CD14-positive monocyte (primary cell): ENCODE measurements at regions not wholly inside any gene's neighbourhood (a gene's known extent, or its start where the extent isn't known, plus 50 kb on each side); places are given as distances from the start of the nearest gene placed in this dataset.

ENCODE experiments used
- DNase-seq, 3 donors: peaks; one replicate each; pipeline ENCODE4 v3.0.0-alpha.2; 2011 to 2022
- H2AFZ ChIP-seq: 2 replicates; pipeline ENCODE4 v1.6.0; 2012; ENCODE audit warnings: mild to moderate bottlenecking, low read depth, low read length, inconsistent platforms; ENCODE audit not compliant: insufficient read depth, poor library complexity, severe bottlenecking
- H3K27ac ChIP-seq, 2 donors: 1 replicate in 1 of 2; 2 replicates in 1 of 2; pipeline ENCODE4 v1.5.1; 2012 to 2013; ENCODE audit warnings: low read length in 2 of 2, control low read depth in 1 of 2, inconsistent platforms in 1 of 2, low read depth in 1 of 2, mild to moderate bottlenecking in 1 of 2
- H3K27me3 ChIP-seq, 2 donors: one replicate each; pipeline versions ENCODE4 v1.6.0 to v1.6.1; 2011 to 2013; ENCODE audit warnings: low read length in 2 of 2; ENCODE audit not compliant: control insufficient read depth in 2 of 2, insufficient read depth in 2 of 2
- H3K36me3 ChIP-seq, 2 donors: replicated peaks in 1 of 2; 1 replicate in 1 of 2; 2 replicates in 1 of 2; pipeline versions ENCODE4 v1.5.1 to v1.6.1; 2012 to 2013; ENCODE audit warnings: low read length in 2 of 2, control low read depth in 1 of 2, inconsistent platforms in 1 of 2, mild to moderate bottlenecking in 1 of 2; ENCODE audit not compliant: insufficient read depth in 2 of 2, control insufficient read depth in 1 of 2
- H3K4me1 ChIP-seq, 2 donors: 1 replicate in 1 of 2; 2 replicates in 1 of 2; pipeline versions ENCODE4 v1.5.1 to v1.6.1; 2012 to 2013; ENCODE audit warnings: low read length in 2 of 2, control low read depth in 1 of 2, inconsistent platforms in 1 of 2, mild to moderate bottlenecking in 1 of 2, moderate library complexity in 1 of 2; ENCODE audit not compliant: insufficient read depth in 2 of 2, control insufficient read depth in 1 of 2
- H3K4me2 ChIP-seq: replicated peaks from 2 replicates; pipeline ENCODE3; 2012; ENCODE audit warnings: low read length, moderate library complexity, mild to moderate bottlenecking; ENCODE audit not compliant: poor library complexity, severe bottlenecking; ENCODE audit errors: extremely low read depth
- H3K4me3 ChIP-seq, 3 experiments: fragments of 200-600 bp in 1 of 3; sonication (generic) in 1 of 3; replicated peaks in 1 of 3; 1 replicate in 2 of 3; 2 replicates in 1 of 3; pipeline ENCODE4 v1.5.1; 2011 to 2013; ENCODE audit warnings: low read length in 3 of 3, mild to moderate bottlenecking in 3 of 3, control low read depth in 2 of 3, low read depth in 2 of 3, inconsistent platforms in 1 of 3, moderate library complexity in 1 of 3
- H3K79me2 ChIP-seq: 2 replicates; pipeline ENCODE4 v1.6.0; 2012; ENCODE audit warnings: mild to moderate bottlenecking, control low read depth, inconsistent platforms, low read length, moderate library complexity; ENCODE audit not compliant: insufficient read depth
- H3K9ac ChIP-seq: 2 replicates; pipeline ENCODE4 v1.6.0; 2017; ENCODE audit warnings: low read length, mild to moderate bottlenecking; ENCODE audit not compliant: insufficient read depth, poor library complexity, severe bottlenecking
- H3K9me3 ChIP-seq, 2 donors: replicated peaks in 1 of 2; 1 replicate in 1 of 2; 2 replicates in 1 of 2; pipeline versions ENCODE4 v1.5.1 to v1.6.1; 2012 to 2013; ENCODE audit warnings: low read length in 2 of 2, control low read depth in 1 of 2; ENCODE audit not compliant: control insufficient read depth in 1 of 2, insufficient read depth in 1 of 2
- H4K20me1 ChIP-seq: 2 replicates; pipeline ENCODE4 v1.6.0; 2012; ENCODE audit warnings: mild to moderate bottlenecking, low read length, control low read depth, moderate library complexity; ENCODE audit not compliant: insufficient read depth
- H3K27ac Mint-ChIP-seq, 7 donors: one replicate each; pipeline ENCODE4 v1.8.0; 2020; ENCODE audit warnings: mild to moderate bottlenecking in 7 of 7, mixed read lengths in 7 of 7, moderate library complexity in 6 of 7, inconsistent platforms in 2 of 7
- H3K27me3 Mint-ChIP-seq, 3 donors: one replicate each; pipeline ENCODE4 v1.8.0; 2021 to 2022; ENCODE audit warnings: low read depth in 3 of 3, mild to moderate bottlenecking in 3 of 3, mixed read lengths in 3 of 3, moderate library complexity in 3 of 3, inconsistent platforms in 1 of 3
- H3K36me3 Mint-ChIP-seq, 2 donors: one replicate each; pipeline ENCODE4 v1.8.0; 2020; ENCODE audit warnings: mixed read lengths in 2 of 2, inconsistent platforms in 1 of 2, mild to moderate bottlenecking in 1 of 2
- H3K4me1 Mint-ChIP-seq: one replicate; pipeline ENCODE4 v1.8.0; 2020; ENCODE audit warnings: mild to moderate bottlenecking, mixed read lengths
- H3K4me3 Mint-ChIP-seq, 2 donors: one replicate each; pipeline ENCODE4 v1.8.0; 2020; ENCODE audit warnings: mild to moderate bottlenecking in 2 of 2, mixed read lengths in 2 of 2, moderate library complexity in 1 of 2
- H3K9me3 Mint-ChIP-seq, 7 donors: one replicate each; pipeline ENCODE4 v1.8.0; 2020 to 2022; ENCODE audit warnings: mixed read lengths in 7 of 7, mild to moderate bottlenecking in 6 of 7, moderate library complexity in 6 of 7, inconsistent platforms in 2 of 7
- CTCF ChIP-seq: fragments of 200-600 bp; IDR thresholded peaks from one replicate; pipeline ENCODE4 v1.8.0; 2022; ENCODE audit warnings: antibody characterized with exemption, mild to moderate bottlenecking
- WGBS: methylation state at CpG from one replicate; pipeline ENCODE4 v1.1.5; 2013; ENCODE audit warnings: missing lambda C conversion rate; ENCODE audit not compliant: insufficient coverage; 5-methylcytosine and 5-hydroxymethylcytosine counted together
- intact Hi-C, 2 donors: fragments of 100-400 bp; cut with micrococcal nuclease; formaldehyde crosslinking; loops; one replicate each; pipeline versions ENCODE4 v1.15.0 to v1.15.1; 2023

- Histone ChIP-seq H3K9me3 (no peaks in the 10 kb centered on the region), H3K79me2 (no peaks in the 10 kb centered on the region), H3K36me3 (no peaks in the 10 kb centered on the region), H3K4me2 (no peak overlapping the region), H2AFZ (no peak overlapping the region), H3K4me3 (no peak overlapping the region), H3K9ac (no peak overlapping the region), H4K20me1 (no peaks in the 10 kb centered on the region), H3K4me1 (no peaks in the 10 kb centered on the region), H3K27ac (no peak overlapping the region), H3K27me3 (peaks cover 0 to 15% of the 10 kb centered on the region in 2 donors)
- no peaks in the 10 kb centered on the region for H3K4me1 Mint-ChIP-seq
- no CpG with 5 or more reads among the region's 2 CpGs for WGBS
- no peak for TF ChIP-seq CTCF
- H3K9me3 Mint-ChIP-seq, result peaks cover 0 to 3% (median 0%) of the 10 kb centered on the region in 7 donors
- DNase-seq, result no peak
- no peak overlapping the region for H3K27ac Mint-ChIP-seq
- intact Hi-C loops, result no loop called here
- H3K4me3 Mint-ChIP-seq, result no peak overlapping the region
- no peaks in the 10 kb centered on the region for H3K36me3 Mint-ChIP-seq
- peaks cover 0 to 7% (median 1%) of the 10 kb centered on the region in 3 donors for H3K27me3 Mint-ChIP-seq
Observed at GRCh38 chrX:16435399-16435986, 214.5 kb upstream of the S100G start.

GRCh38 chrX:16436348-16437188, 213.4 kb upstream of the S100G start:
- no CpG with 5 or more reads among the region's 12 CpGs for WGBS
- no peak overlapping the region for H3K4me3 ChIP-seq
- peaks cover 0 to 17% of the 10 kb centered on the region in 2 donors for H3K27me3 ChIP-seq
- no peaks in the 10 kb centered on the region for H3K36me3 ChIP-seq
- H4K20me1 ChIP-seq, result no peaks in the 10 kb centered on the region
- H2AFZ ChIP-seq, result no peak overlapping the region
- no peak overlapping the region for H3K4me2 ChIP-seq
- no peaks in the 10 kb centered on the region for H3K4me1 ChIP-seq
- Mint-ChIP-seq H3K4me3 (no peak overlapping the region), H3K4me1 (no peaks in the 10 kb centered on the region), H3K36me3 (no peaks in the 10 kb centered on the region), H3K9me3 (peaks cover 0 to 3% (median 0%) of the 10 kb centered on the region in 7 donors), H3K27me3 (peaks cover 0 to 8% (median 1%) of the 10 kb centered on the region in 3 donors), H3K27ac (no peak overlapping the region)
- no peak overlapping the region for H3K9ac ChIP-seq
- no peaks in the 10 kb centered on the region for H3K79me2 ChIP-seq
- TF ChIP-seq CTCF, result peak; percentile 55
- intact Hi-C loops, result no loop called here
- peak; percentile 36 to 70 (median 58) for DNase-seq
- no peaks in the 10 kb centered on the region for H3K9me3 ChIP-seq
- no peak overlapping the region for H3K27ac ChIP-seq
